ENCODE measurements at regions not wholly inside any gene's neighbourhood (a gene's known extent, or its start where the extent isn't known, plus 50 kb on each side); places are given as distances from the start of the nearest gene placed in this dataset.

DNA sequence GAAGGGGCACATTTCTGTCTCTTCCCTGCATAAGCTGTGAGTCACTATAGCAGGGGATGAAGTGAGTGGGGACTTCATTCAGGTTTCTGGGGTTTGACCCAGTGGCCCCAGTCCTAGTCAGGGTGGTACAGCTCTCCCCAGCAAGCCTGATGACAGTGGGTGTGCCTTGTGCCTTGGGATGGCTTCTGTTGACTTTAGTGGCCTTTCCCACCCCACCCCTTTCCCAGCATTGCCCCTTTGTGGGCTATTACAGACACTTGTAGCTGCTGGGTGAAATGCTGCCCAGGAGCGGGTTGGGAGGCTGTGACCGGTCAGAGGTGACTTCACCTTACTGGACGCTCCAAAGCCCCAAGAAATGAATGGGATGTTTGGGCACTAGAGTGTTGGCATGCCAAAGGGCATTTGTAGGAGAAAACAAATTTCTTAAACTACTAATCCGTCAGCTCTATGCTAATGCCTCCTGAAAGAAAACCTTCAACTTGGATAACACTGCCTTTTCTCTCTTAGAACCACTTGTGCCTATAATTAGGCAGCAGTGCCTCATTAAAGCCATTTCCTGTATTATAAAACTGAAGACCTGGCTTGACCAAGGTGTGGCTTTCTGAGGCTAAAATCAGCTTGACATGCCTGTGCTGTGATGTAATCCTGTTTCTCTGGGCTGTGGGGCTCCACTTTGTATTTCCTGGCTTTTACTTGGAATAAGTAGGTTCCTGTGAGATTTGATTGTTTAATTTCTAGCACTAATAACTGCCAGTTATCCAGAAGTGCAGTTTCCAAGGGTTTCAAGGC, 119.0 kb upstream of the SLC25A48 start:
- no peak for FAIRE-seq

More for the DNA sequence above, 119.0 kb upstream of the SLC25A48 start:
- Histone ChIP-seq H2AFZ (ENCODE audit: low read length) (no peak overlapping the region), H3K23me2 (ENCODE audit: low read depth, low read length) (no peaks in the 10 kb centered on the region), H3K4me3 (ENCODE audit: extremely low read depth in 1 of 4, insufficient read depth in 2 of 4, low read depth in 3 of 4, low read length in 4 of 4) (no peak overlapping the region), H3K27me3 (replicated peaks in 1 of 4; ENCODE audit: control insufficient read depth in 3 of 4, extremely low read depth in 1 of 4, insufficient read depth in 3 of 4, low read length in 3 of 4) (no peaks in the 10 kb centered on the region), H3K18ac (ENCODE audit: extremely low read depth, low read length) (no peak overlapping the region), H3K36me3 (ENCODE audit: control insufficient read depth in 2 of 4, insufficient read depth in 4 of 4, low read length in 3 of 4) (no peaks in the 10 kb centered on the region), H3K56ac (replicated peaks; ENCODE audit: insufficient read length, low read depth, low read length) (no peak overlapping the region), H3K14ac (ENCODE audit: insufficient read length) (no peak overlapping the region), H3K9me3 (ENCODE audit: insufficient read depth in 2 of 2, low read depth in 1 of 2, low read length in 1 of 2) (no peaks in the 10 kb centered on the region), H3K4ac (replicated peaks; ENCODE audit: insufficient read length, low read depth, low read length) (no peak overlapping the region), H2BK12ac (ENCODE audit: low read depth, low read length) (no peak overlapping the region), H2AK5ac (ENCODE audit: low read depth, low read length) (no peak overlapping the region), H3K23ac (ENCODE audit: insufficient read length) (no peak overlapping the region), H2BK120ac (replicated peaks; ENCODE audit: low read depth, low read length) (no peak overlapping the region), H3K9ac (replicated peaks in 1 of 4; ENCODE audit: extremely low read depth in 1 of 4, low read depth in 3 of 4, low read length in 3 of 4) (no peak overlapping the region), H2BK20ac (ENCODE audit: low read length) (no peak overlapping the region), H3K4me1 (replicated peaks in 1 of 4; ENCODE audit: control insufficient read depth in 3 of 4, insufficient read depth in 4 of 4, low read length in 3 of 4) (no peaks in the 10 kb centered on the region), H2BK15ac (ENCODE audit: low read length) (no peak overlapping the region), H4K20me1 (replicated peaks in 1 of 2; ENCODE audit: control insufficient read depth in 1 of 2, insufficient read depth in 2 of 2, low read length in 2 of 2) (no peaks in the 10 kb centered on the region), H4K91ac (replicated peaks; ENCODE audit: insufficient read length, low read length) (no peak overlapping the region), H4K5ac (ENCODE audit: insufficient read length, low read depth, low read length) (no peak overlapping the region), H3K79me2 (ENCODE audit: control insufficient read depth in 1 of 2, insufficient read depth in 2 of 2, low read length in 2 of 2) (no peaks in the 10 kb centered on the region), H3K27ac (ENCODE audit: low read depth, low read length) (no peak overlapping the region), H4K8ac (ENCODE audit: extremely low read depth, insufficient read depth, low read length) (no peak overlapping the region), H3K79me1 (ENCODE audit: low read depth, low read length) (no peaks in the 10 kb centered on the region), H2BK5ac (ENCODE audit: low read depth, low read length) (no peak overlapping the region), H3K4me2 (ENCODE audit: insufficient read depth in 1 of 2, low read depth in 2 of 2, low read length in 2 of 2) (no peak overlapping the region)
- CTCF ChIA-PET (ENCODE audit: partially characterized antibody) = interaction anchor here (0.6 to 1.7 kb wide), 5 partner anchors 8 to 161 kb away, joined by 3 to 5 read pairs (median 3); no protein-coding TSS in a partner anchor
- POLR2A ChIA-PET (ENCODE audit: partially characterized antibody) = no interaction called here
- 79% methylated on average over 4 of the region's 4 CpGs; no CpG with 5 or more reads in 1 of the 2 experiments for WGBS, 2 experiments (ENCODE audit: extremely low coverage in 1 of 2, insufficient coverage in 1 of 2, insufficient read length in 1 of 2, insufficient replicate concordance in 2 of 2, low coverage in 1 of 2, low lambda C conversion rate in 2 of 2, missing lambda C conversion rate in 1 of 2)
- DNase-seq (ENCODE audit: low read depth in 1 of 2, low spot score in 2 of 2) = no peak

Measured in H1 (cell line).